IMR-90 (cell line): ENCODE measurements at regions not wholly inside any gene's neighbourhood (a gene's known extent, or its start where the extent isn't known, plus 50 kb on each side); places are given as distances from the start of the nearest gene placed in this dataset.

ENCODE experiments used
- ATAC-seq: fragments of 200-7000 bp; cut with Tn5 transposase; 2 replicates; pipeline ENCODE4 v1.9.1; 2020; ENCODE audit warnings: low read depth, mild to moderate bottlenecking, moderate library complexity
- BruUV-seq: library from RNA; stranded (reverse); fragments of 400-500 nt; replicated peaks from 2 replicates; lab custom pipeline; 2021; lab: Mats Ljungman, UMichigan
- CTCF ChIA-PET: fragments of 300-600 bp; formaldehyde crosslinking; extraction: SDS; loops from one replicate; lab custom pipeline; 2021; ENCODE audit warnings: antibody characterized with exemption; lab: Yijun Ruan, JAX
- POLR2A ChIA-PET: fragments of 300-600 bp; sonication (Branson Sonifier 250); formaldehyde crosslinking; loops from one replicate; lab custom pipeline; 2022; ENCODE audit warnings: antibody characterized with exemption; ENCODE audit not compliant: unreplicated experiment; lab: Charles Lee
- DNase-seq: peaks from one replicate; pipeline ENCODE4 v3.0.0; 2013
- H2AFZ ChIP-seq: replicated peaks from 2 replicates; pipeline ENCODE3; 2013; ENCODE audit warnings: low read length, mild to moderate bottlenecking; ENCODE audit not compliant: poor library complexity
- H2AK5ac ChIP-seq: 2 replicates; pipeline ENCODE4 v1.6.1; 2013; ENCODE audit warnings: low read depth, low read length, inconsistent platforms
- H2AK9ac ChIP-seq: replicated peaks from 2 replicates; pipeline ENCODE3; 2013; ENCODE audit warnings: mild to moderate bottlenecking, low read depth, low read length, moderate library complexity; ENCODE audit not compliant: poor library complexity
- H2BK120ac ChIP-seq: 2 replicates; pipeline ENCODE4 v1.6.1; 2013; ENCODE audit warnings: low read depth, low read length, inconsistent platforms
- H2BK15ac ChIP-seq: 3 replicates; pipeline ENCODE4 v1.6.1; 2013; ENCODE audit warnings: low read depth, low read length, inconsistent platforms
- H2BK20ac ChIP-seq: 2 replicates; pipeline ENCODE4 v1.6.1; 2013; ENCODE audit warnings: low read depth, mild to moderate bottlenecking, inconsistent platforms, low read length, moderate library complexity
- H2BK5ac ChIP-seq: 2 replicates; pipeline ENCODE4 v1.6.1; 2013; ENCODE audit warnings: mild to moderate bottlenecking, low read depth, low read length, inconsistent platforms; ENCODE audit not compliant: poor library complexity, severe bottlenecking
- H3K14ac ChIP-seq: replicated peaks from 2 replicates; pipeline ENCODE4 v1.6.1; 2013; ENCODE audit warnings: low read depth, low read length, inconsistent platforms
- H3K18ac ChIP-seq: 2 replicates; pipeline ENCODE4 v1.6.1; 2013; ENCODE audit warnings: low read depth, low read length, control low read depth
- H3K23ac ChIP-seq: 2 replicates; pipeline ENCODE4 v1.6.1; 2013; ENCODE audit warnings: low read depth, low read length, inconsistent platforms
- H3K27ac ChIP-seq: 2 replicates; pipeline ENCODE4 v1.5.1; 2013; ENCODE audit warnings: mild to moderate bottlenecking, control low read depth, low read length; ENCODE audit not compliant: insufficient read depth
- H3K27me3 ChIP-seq: 2 replicates; pipeline ENCODE4 v1.6.1; 2013; ENCODE audit warnings: low read length; ENCODE audit not compliant: control insufficient read depth, insufficient read depth
- H3K36me3 ChIP-seq: 2 replicates; pipeline ENCODE4 v1.6.1; 2013; ENCODE audit warnings: low read length, mixed read lengths; ENCODE audit not compliant: control insufficient read depth, insufficient read depth
- H3K4ac ChIP-seq: 2 replicates; pipeline ENCODE4 v1.6.1; 2013; ENCODE audit warnings: low read depth, low read length, inconsistent platforms
- H3K4me1 ChIP-seq: 2 replicates; pipeline ENCODE4 v1.6.1; 2013; ENCODE audit warnings: low read length, mixed read lengths; ENCODE audit not compliant: control insufficient read depth, insufficient read depth
- H3K4me2 ChIP-seq: 2 replicates; pipeline ENCODE4 v1.6.1; 2013; ENCODE audit warnings: low read depth, mild to moderate bottlenecking, control low read depth, low read length, moderate library complexity
- H3K4me3 ChIP-seq: 2 replicates; pipeline ENCODE4 v1.5.1; 2013; ENCODE audit warnings: low read depth, mild to moderate bottlenecking, control low read depth, low read length, moderate library complexity; ENCODE audit not compliant: insufficient read depth
- H3K56ac ChIP-seq: 2 replicates; pipeline ENCODE4 v1.6.1; 2013; ENCODE audit warnings: low read length, inconsistent platforms; ENCODE audit not compliant: insufficient read depth; ENCODE audit errors: extremely low read depth
- H3K79me1 ChIP-seq, 2 experiments: 2 replicates each; pipeline ENCODE4 v1.6.1; 2013; ENCODE audit warnings: low read length in 2 of 2, inconsistent platforms in 1 of 2, low read depth in 1 of 2
- H3K9ac ChIP-seq: 2 replicates; pipeline ENCODE4 v1.6.1; 2013; ENCODE audit warnings: low read depth, low read length, control low read depth
- H3K9me1 ChIP-seq: 2 replicates; pipeline ENCODE4 v1.6.1; 2013; ENCODE audit warnings: low read length, inconsistent platforms; ENCODE audit not compliant: insufficient read depth
- H3K9me3 ChIP-seq: 2 replicates; pipeline ENCODE4 v1.6.1; 2013; ENCODE audit warnings: low read length; ENCODE audit not compliant: control insufficient read depth, insufficient read depth
- H4K20me1 ChIP-seq: 2 replicates; pipeline ENCODE4 v1.6.1; 2013; ENCODE audit warnings: low read length, inconsistent platforms; ENCODE audit not compliant: insufficient read depth
- H4K5ac ChIP-seq: 2 replicates; pipeline ENCODE4 v1.6.1; 2013; ENCODE audit warnings: mild to moderate bottlenecking, low read depth, low read length, control low read depth
- H4K8ac ChIP-seq, 2 experiments: 2 replicates each; pipeline ENCODE4 v1.6.1; 2013; ENCODE audit warnings: low read depth in 2 of 2, low read length in 2 of 2, control low read depth in 1 of 2, inconsistent platforms in 1 of 2
- H4K91ac ChIP-seq: 2 replicates; pipeline ENCODE4 v1.6.1; 2013; ENCODE audit warnings: low read depth, low read length, inconsistent platforms; ENCODE audit not compliant: insufficient read depth
- BHLHE40 ChIP-seq: fragments of 150-350 bp; IDR thresholded peaks from 2 replicates; pipeline ENCODE4 v1.6.1; 2016; ENCODE audit warnings: mild to moderate bottlenecking, low read depth, low read length
- CEBPB ChIP-seq: IDR thresholded peaks from 2 replicates; pipeline ENCODE4 v1.6.1; 2012; ENCODE audit warnings: low read depth, low read length, improper control_type of control experiment
- CHD1 ChIP-seq: IDR thresholded peaks from 2 replicates; pipeline ENCODE4 v1.6.1; 2012; ENCODE audit warnings: low read depth, low read length, improper control_type of control experiment
- FOS ChIP-seq: fragments of 150-350 bp; IDR thresholded peaks from 2 replicates; pipeline ENCODE4 v1.6.1; 2016; ENCODE audit warnings: low read depth, low read length
- MAFK ChIP-seq: IDR thresholded peaks from 2 replicates; pipeline ENCODE4 v1.6.1; 2012; ENCODE audit warnings: low read depth, low read length, improper control_type of control experiment
- MAZ ChIP-seq: IDR thresholded peaks from 2 replicates; pipeline ENCODE4 v1.6.1; 2012; ENCODE audit warnings: low read depth, mild to moderate bottlenecking, low read length, improper control_type of control experiment, moderate library complexity, borderline replicate concordance
- MXI1 ChIP-seq: IDR thresholded peaks from 2 replicates; pipeline ENCODE4 v1.6.1; 2012; ENCODE audit warnings: low read depth, mild to moderate bottlenecking, low read length, moderate library complexity, borderline replicate concordance
- NFE2L2 ChIP-seq: fragments of 150-350 bp; IDR thresholded peaks from 2 replicates; pipeline ENCODE4 v1.6.1; 2016; ENCODE audit warnings: low read depth, mild to moderate bottlenecking, low read length
- POLR2A ChIP-seq: IDR thresholded peaks from 2 replicates; pipeline ENCODE4 v1.6.1; 2012; ENCODE audit warnings: mild to moderate bottlenecking, low read depth, low read length
- RAD21 ChIP-seq: IDR thresholded peaks from 2 replicates; pipeline ENCODE4 v1.6.1; 2012; ENCODE audit warnings: low read length, improper control_type of control experiment
- RCOR1 ChIP-seq: IDR thresholded peaks from 2 replicates; pipeline ENCODE4 v1.6.1; 2012; ENCODE audit warnings: mild to moderate bottlenecking, low read length, improper control_type of control experiment; ENCODE audit not compliant: insufficient replicate concordance
- RFX5 ChIP-seq: IDR thresholded peaks from 2 replicates; pipeline ENCODE4 v1.8.0; 2012; ENCODE audit warnings: low read depth, mild to moderate bottlenecking, low read length, moderate library complexity
- SMC3 ChIP-seq: fragments of 150-350 bp; IDR thresholded peaks from 2 replicates; pipeline ENCODE4 v1.6.1; 2016; ENCODE audit warnings: low read depth, mild to moderate bottlenecking, antibody characterized with exemption, low read length, moderate library complexity
- WGBS, 2 experiments: methylation state at CpG; one replicate each; pipeline versions ENCODE4 v1.1.5 to v1.1.7; 2013; ENCODE audit warnings: missing lambda C conversion rate in 2 of 2; ENCODE audit not compliant: insufficient read length in 1 of 2; ENCODE audit errors: extremely low coverage in 2 of 2; 5-methylcytosine and 5-hydroxymethylcytosine counted together
- dilution Hi-C: fragments of 300-500 bp; cut with HindIII; formaldehyde crosslinking; loops from one replicate; pipeline ENCODE4 v1.14.3; 2018; ENCODE audit warnings: low sequenced_read_pairs; ENCODE audit not compliant: unreplicated experiment
- in situ Hi-C: fragments of 300-500 bp; cut with MboI; formaldehyde crosslinking; loops from 3 replicates; pipeline ENCODE4 v1.14.3; 2019; ENCODE audit warnings: low sequenced_read_pairs, inconsistent platforms, mixed read lengths
- intact Hi-C: fragments of 100-400 bp; cut with micrococcal nuclease; formaldehyde crosslinking; loops from 2 replicates; pipeline ENCODE4 v1.10.0; 2022
- TF ChIP-seq, protein P1 (sequence below): fragments of 150-350 bp; IDR thresholded peaks from 2 replicates; pipeline ENCODE4 v1.6.1; 2016; ENCODE audit warnings: low read depth, mild to moderate bottlenecking, low read length, moderate library complexity, borderline replicate concordance
- TF ChIP-seq, protein P2 (sequence below): conservative IDR thresholded peaks from 2 replicates; pipeline ENCODE4 v1.5.1; 2012; ENCODE audit warnings: mild to moderate bottlenecking, low read depth, low read length, improper control_type of control experiment
- TF ChIP-seq, protein P3 (sequence below): fragments of 150-350 bp; IDR thresholded peaks from 2 replicates; pipeline ENCODE4 v1.6.1; 2017; ENCODE audit warnings: mild to moderate bottlenecking, antibody characterized with exemption, low read length, low read depth

DNA sequence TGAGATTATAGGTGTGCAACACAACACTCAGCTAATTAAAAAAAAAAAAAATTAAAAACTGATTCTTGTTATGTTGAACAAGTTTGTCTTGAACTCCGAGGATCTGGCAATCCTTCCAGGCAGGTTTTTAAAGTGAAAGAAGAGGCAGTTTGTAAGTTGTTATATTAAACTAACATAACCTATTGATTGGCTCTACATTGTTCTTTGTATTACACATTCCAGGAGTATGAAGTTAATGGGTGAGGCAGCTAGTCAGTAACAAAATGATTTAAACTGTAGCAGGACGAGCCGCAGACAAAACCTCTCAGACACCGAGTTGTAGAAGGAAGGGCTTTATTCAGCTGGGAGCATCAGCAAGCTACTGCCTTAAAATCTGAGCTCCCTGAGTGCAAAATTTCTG lies 1953.9 kb upstream of the CDH6 start:
- intact Hi-C loops (no loop called here), in situ Hi-C loops (no loop called here), dilution Hi-C loops (no loop called here)
- no peak overlapping the region for H3K14ac ChIP-seq
- H3K18ac ChIP-seq: no peak overlapping the region
- no peak overlapping the region for H2AK5ac ChIP-seq
- H3K23ac ChIP-seq: no peak overlapping the region
- H2AFZ ChIP-seq: no peak overlapping the region
- H4K5ac ChIP-seq: no peak overlapping the region
- CTCF ChIA-PET: interaction anchor here (0.6 kb wide), 1 partner anchor 707 kb away, joined by 4 read pairs; no protein-coding TSS in a partner anchor
- H3K56ac ChIP-seq: no peak overlapping the region
- DNase-seq (no peak), ATAC-seq (no peak)
- H2BK120ac ChIP-seq: no peak overlapping the region
- H2AK9ac ChIP-seq: no peak overlapping the region
- no peak overlapping the region for H2BK20ac ChIP-seq
- H3K9ac ChIP-seq: no peak overlapping the region
- no peaks in the 10 kb centered on the region for H3K9me1 ChIP-seq
- H4K8ac ChIP-seq: no peak overlapping the region
- no CpG with 5 or more reads among the region's 4 CpGs for WGBS, 2 experiments
- no peak overlapping the region for H3K27ac ChIP-seq
- no peaks in the 10 kb centered on the region for H3K27me3 ChIP-seq
- H2BK15ac ChIP-seq: no peak overlapping the region
- no peaks in the 10 kb centered on the region for H3K79me1 ChIP-seq
- H3K9me3 ChIP-seq: peaks cover 2% of the 10 kb centered on the region; the same call in 1 of the 2 replicates
- no peaks in the 10 kb centered on the region for H3K4me1 ChIP-seq
- H3K4me2 ChIP-seq: no peak overlapping the region
- H2BK5ac ChIP-seq: no peak overlapping the region
- BruUV-seq: no TSS peak
- POLR2A ChIA-PET: no interaction called here
- H4K20me1 ChIP-seq: no peaks in the 10 kb centered on the region
- H3K4me3 ChIP-seq: no peak overlapping the region
- H4K91ac ChIP-seq: no peak overlapping the region
- H3K36me3 ChIP-seq: no peaks in the 10 kb centered on the region
- no peak overlapping the region for H3K4ac ChIP-seq
- TF ChIP-seq POLR2A (no peak), MAZ (no peak), RCOR1 (no peak), SMC3 (no peak), RAD21 (no peak), BHLHE40 (no peak), MAFK (no peak), FOS (no peak), CEBPB (no peak), MXI1 (no peak), NFE2L2 (no peak), RFX5 (no peak), CHD1 (no peak)
- TF ChIP-seq, protein P1, sequence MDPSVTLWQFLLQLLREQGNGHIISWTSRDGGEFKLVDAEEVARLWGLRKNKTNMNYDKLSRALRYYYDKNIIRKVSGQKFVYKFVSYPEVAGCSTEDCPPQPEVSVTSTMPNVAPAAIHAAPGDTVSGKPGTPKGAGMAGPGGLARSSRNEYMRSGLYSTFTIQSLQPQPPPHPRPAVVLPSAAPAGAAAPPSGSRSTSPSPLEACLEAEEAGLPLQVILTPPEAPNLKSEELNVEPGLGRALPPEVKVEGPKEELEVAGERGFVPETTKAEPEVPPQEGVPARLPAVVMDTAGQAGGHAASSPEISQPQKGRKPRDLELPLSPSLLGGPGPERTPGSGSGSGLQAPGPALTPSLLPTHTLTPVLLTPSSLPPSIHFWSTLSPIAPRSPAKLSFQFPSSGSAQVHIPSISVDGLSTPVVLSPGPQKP: no peak
- TF ChIP-seq, protein P2, sequence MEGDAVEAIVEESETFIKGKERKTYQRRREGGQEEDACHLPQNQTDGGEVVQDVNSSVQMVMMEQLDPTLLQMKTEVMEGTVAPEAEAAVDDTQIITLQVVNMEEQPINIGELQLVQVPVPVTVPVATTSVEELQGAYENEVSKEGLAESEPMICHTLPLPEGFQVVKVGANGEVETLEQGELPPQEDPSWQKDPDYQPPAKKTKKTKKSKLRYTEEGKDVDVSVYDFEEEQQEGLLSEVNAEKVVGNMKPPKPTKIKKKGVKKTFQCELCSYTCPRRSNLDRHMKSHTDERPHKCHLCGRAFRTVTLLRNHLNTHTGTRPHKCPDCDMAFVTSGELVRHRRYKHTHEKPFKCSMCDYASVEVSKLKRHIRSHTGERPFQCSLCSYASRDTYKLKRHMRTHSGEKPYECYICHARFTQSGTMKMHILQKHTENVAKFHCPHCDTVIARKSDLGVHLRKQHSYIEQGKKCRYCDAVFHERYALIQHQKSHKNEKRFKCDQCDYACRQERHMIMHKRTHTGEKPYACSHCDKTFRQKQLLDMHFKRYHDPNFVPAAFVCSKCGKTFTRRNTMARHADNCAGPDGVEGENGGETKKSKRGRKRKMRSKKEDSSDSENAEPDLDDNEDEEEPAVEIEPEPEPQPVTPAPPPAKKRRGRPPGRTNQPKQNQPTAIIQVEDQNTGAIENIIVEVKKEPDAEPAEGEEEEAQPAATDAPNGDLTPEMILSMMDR: no peak
- TF ChIP-seq, protein P3, sequence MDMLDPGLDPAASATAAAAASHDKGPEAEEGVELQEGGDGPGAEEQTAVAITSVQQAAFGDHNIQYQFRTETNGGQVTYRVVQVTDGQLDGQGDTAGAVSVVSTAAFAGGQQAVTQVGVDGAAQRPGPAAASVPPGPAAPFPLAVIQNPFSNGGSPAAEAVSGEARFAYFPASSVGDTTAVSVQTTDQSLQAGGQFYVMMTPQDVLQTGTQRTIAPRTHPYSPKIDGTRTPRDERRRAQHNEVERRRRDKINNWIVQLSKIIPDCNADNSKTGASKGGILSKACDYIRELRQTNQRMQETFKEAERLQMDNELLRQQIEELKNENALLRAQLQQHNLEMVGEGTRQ: no peak
